ENCODE measurements at regions not wholly inside any gene's neighbourhood (a gene's known extent, or its start where the extent isn't known, plus 50 kb on each side); places are given as distances from the start of the nearest gene placed in this dataset.

- Histone ChIP-seq H3K4me1 (ENCODE audit: insufficient read depth) (no peaks in the 10 kb centered on the region), H3F3A (replicated peaks; ENCODE audit: low read depth) (no peaks in the 10 kb centered on the region), H4K20me1 (replicated peaks; ENCODE audit: insufficient read depth) (no peaks in the 10 kb centered on the region), H3K36me3 (ENCODE audit: insufficient read depth) (no peaks in the 10 kb centered on the region), H3K79me2 (replicated peaks; ENCODE audit: insufficient read depth) (no peaks in the 10 kb centered on the region), H2AFZ (no peak overlapping the region), H3K27ac (ENCODE audit: low read depth) (no peak overlapping the region), H3K4me3 (no peak overlapping the region), H3K4me2 (no peak overlapping the region), H3K27me3 (ENCODE audit: insufficient read depth) (no peaks in the 10 kb centered on the region), H3K9me2 (ENCODE audit: insufficient read depth) (0 out of 2 replicates have a peak, but pooled peaks cover 3% of the 10 kb centered on the region)
- DNase-seq (ENCODE audit: low spot score) (no peak), ATAC-seq (no peak)
- H3K27me3 Mint-ChIP-seq (ENCODE audit: insufficient read depth, low read depth, poor library complexity) = no peaks in the 10 kb centered on the region
- H3K27ac Mint-ChIP-seq = no peak overlapping the region
- no peak overlapping the region for H3K4me3 Mint-ChIP-seq
- peaks cover 3% of the 10 kb centered on the region; the same call in 2 of the 3 replicates for H3K9me3 Mint-ChIP-seq
- peaks cover 3% of the 10 kb centered on the region for H3K4me1 Mint-ChIP-seq
- H3K36me3 Mint-ChIP-seq (ENCODE audit: low read depth) = no peaks in the 10 kb centered on the region
- TF ChIP-seq ZNF114 (CRISPR knock-in tag; IDR thresholded peaks at IDR 0.05) = no peak
These were observed 54.8 kb upstream of the SPON1 start for GRCh38 chr11:13907678-13908077.

GRCh38 chr11:13908535-13908934 lies 54.0 kb upstream of the SPON1 start:
- no peak overlapping the region for H2AFZ ChIP-seq
- no peaks in the 10 kb centered on the region for H3K27me3 Mint-ChIP-seq (ENCODE audit: insufficient read depth, low read depth, poor library complexity)
- no peak for ATAC-seq

More at GRCh38 chr11:13908535-13908934, 54.0 kb upstream of the SPON1 start:
- no peak overlapping the region for H3K4me3 Mint-ChIP-seq
- Histone ChIP-seq H3K79me2 (replicated peaks; ENCODE audit: insufficient read depth) (no peaks in the 10 kb centered on the region), H3K4me3 (no peak overlapping the region), H3K9me2 (ENCODE audit: insufficient read depth) (0 out of 2 replicates have a peak, but pooled peaks cover 3% of the 10 kb centered on the region), H3K27ac (ENCODE audit: low read depth) (no peak overlapping the region), H3K36me3 (ENCODE audit: insufficient read depth) (no peaks in the 10 kb centered on the region), H3K27me3 (ENCODE audit: insufficient read depth) (no peaks in the 10 kb centered on the region), H3K4me2 (no peak overlapping the region), H3K4me1 (ENCODE audit: insufficient read depth) (no peaks in the 10 kb centered on the region), H3F3A (replicated peaks; ENCODE audit: low read depth) (no peaks in the 10 kb centered on the region), H4K20me1 (replicated peaks; ENCODE audit: insufficient read depth) (no peaks in the 10 kb centered on the region)
- H3K27ac Mint-ChIP-seq = no peak overlapping the region
- H3K4me1 Mint-ChIP-seq = no peaks in the 10 kb centered on the region
- no peaks in the 10 kb centered on the region for H3K36me3 Mint-ChIP-seq (ENCODE audit: low read depth)
- no peak for DNase-seq (ENCODE audit: low spot score)
- H3K9me3 Mint-ChIP-seq = peaks cover 3% of the 10 kb centered on the region; the same call in 2 of the 3 replicates
- TF ChIP-seq ZNF462 (CRISPR knock-in tag; IDR thresholded peaks at IDR 0.05) (no peak), STAT1 (IDR thresholded peaks at IDR 0.05; ENCODE audit: unreplicated experiment) (no peak), NANOG (IDR thresholded peaks at IDR 0.05; ENCODE audit: borderline replicate concordance) (no peak), EZH2phosphoT487 (IDR thresholded peaks at IDR 0.05; ENCODE audit: unreplicated experiment) (no peak), CREB1 (CRISPR knock-in tag; IDR thresholded peaks at IDR 0.05; ENCODE audit: low read depth) (no peak), POLR2AphosphoS5 (IDR thresholded peaks at IDR 0.05; ENCODE audit: low read depth) (no peak), REST (IDR thresholded peaks at IDR 0.05; ENCODE audit: unreplicated experiment) (no peak), ETS1 (IDR thresholded peaks at IDR 0.05) (no peak), ZNF114 (CRISPR knock-in tag; IDR thresholded peaks at IDR 0.05) (no peak), JUNB (IDR thresholded peaks at IDR 0.05; ENCODE audit: unreplicated experiment) (no peak)
